ENCODE measurements at regions not wholly inside any gene's neighbourhood (a gene's known extent, or its start where the extent isn't known, plus 50 kb on each side); places are given as distances from the start of the nearest gene placed in this dataset.

DNA sequence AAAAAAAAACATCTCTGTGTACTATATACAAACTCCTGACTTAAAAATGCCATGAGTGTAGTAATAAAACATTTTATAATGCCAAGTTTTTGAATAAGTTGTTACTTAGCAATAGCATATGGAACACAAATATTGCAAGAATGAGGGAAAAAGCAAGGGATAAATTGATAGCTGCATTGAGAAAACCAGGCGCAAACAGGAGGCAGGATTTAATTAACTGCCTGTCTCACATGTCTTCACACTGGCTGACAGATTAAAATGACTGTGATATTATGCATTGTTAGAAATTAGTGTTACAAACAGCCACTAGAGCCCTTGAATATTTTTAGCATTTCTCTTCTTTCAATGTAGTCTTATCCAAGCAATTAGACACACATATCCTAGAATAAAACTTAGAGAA, 1817.5 kb upstream of the NUDT12 start:
- H3K4me3 ChIP-seq: no peak overlapping the region
- H3K27ac ChIP-seq: no peak overlapping the region
- no peak for DNase-seq
- TF ChIP-seq, protein P1, sequence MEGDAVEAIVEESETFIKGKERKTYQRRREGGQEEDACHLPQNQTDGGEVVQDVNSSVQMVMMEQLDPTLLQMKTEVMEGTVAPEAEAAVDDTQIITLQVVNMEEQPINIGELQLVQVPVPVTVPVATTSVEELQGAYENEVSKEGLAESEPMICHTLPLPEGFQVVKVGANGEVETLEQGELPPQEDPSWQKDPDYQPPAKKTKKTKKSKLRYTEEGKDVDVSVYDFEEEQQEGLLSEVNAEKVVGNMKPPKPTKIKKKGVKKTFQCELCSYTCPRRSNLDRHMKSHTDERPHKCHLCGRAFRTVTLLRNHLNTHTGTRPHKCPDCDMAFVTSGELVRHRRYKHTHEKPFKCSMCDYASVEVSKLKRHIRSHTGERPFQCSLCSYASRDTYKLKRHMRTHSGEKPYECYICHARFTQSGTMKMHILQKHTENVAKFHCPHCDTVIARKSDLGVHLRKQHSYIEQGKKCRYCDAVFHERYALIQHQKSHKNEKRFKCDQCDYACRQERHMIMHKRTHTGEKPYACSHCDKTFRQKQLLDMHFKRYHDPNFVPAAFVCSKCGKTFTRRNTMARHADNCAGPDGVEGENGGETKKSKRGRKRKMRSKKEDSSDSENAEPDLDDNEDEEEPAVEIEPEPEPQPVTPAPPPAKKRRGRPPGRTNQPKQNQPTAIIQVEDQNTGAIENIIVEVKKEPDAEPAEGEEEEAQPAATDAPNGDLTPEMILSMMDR (IDR thresholded peaks at IDR 0.05): no peak
- intact Hi-C loops (cut with DNase I): no loop called here
- H3K9me3 ChIP-seq: no peaks in the 10 kb centered on the region
- H3K36me3 ChIP-seq (ENCODE audit: insufficient read depth in 1 of 2, low read depth in 1 of 2): no peaks in the 10 kb centered on the region
- no peaks in the 10 kb centered on the region for H3K27me3 ChIP-seq (ENCODE audit: insufficient read depth in 3 of 3, low read length in 2 of 3)
- H3K4me1 ChIP-seq: no peaks in the 10 kb centered on the region
- WGBS, 3 donors: 65 to 75% (median 72%) methylated on average over 1 of the region's 1 CpG
- ATAC-seq: no peak

DNA sequence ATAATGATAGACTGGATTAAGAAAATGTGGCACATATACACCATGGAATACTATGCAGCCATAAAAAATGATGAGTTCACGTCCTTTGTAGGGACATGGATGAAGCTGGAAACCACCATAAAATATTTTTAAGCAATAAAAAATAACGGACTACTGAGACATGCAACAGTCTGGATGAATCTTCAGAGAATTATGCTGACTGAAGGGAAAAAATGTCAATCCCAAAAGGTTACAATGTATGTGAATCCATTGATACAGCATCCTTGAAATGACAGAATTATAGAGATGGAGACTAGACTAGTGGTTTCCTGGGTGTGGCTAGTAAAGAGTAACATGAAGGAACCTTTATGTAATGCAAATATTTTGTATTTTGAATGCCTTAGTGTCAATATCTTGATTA, 1808.6 kb upstream of the NUDT12 start:
- intact Hi-C loops (cut with DNase I): no loop called here
- no peak for DNase-seq
- Histone ChIP-seq H3K36me3 (ENCODE audit: insufficient read depth in 1 of 2, low read depth in 1 of 2) (no peaks in the 10 kb centered on the region), H3K4me3 (no peak overlapping the region), H3K4me1 (no peaks in the 10 kb centered on the region), H3K9me3 (no peaks in the 10 kb centered on the region), H3K27ac (no peak overlapping the region), H3K27me3 (ENCODE audit: insufficient read depth in 3 of 3, low read length in 2 of 3) (no peaks in the 10 kb centered on the region)
- TF ChIP-seq, protein P1 (IDR thresholded peaks at IDR 0.05): no peak
- ATAC-seq: no peak
- WGBS, 3 donors: 44 to 61% (median 60%) methylated on average over 2 of the region's 2 CpGs

DNA sequence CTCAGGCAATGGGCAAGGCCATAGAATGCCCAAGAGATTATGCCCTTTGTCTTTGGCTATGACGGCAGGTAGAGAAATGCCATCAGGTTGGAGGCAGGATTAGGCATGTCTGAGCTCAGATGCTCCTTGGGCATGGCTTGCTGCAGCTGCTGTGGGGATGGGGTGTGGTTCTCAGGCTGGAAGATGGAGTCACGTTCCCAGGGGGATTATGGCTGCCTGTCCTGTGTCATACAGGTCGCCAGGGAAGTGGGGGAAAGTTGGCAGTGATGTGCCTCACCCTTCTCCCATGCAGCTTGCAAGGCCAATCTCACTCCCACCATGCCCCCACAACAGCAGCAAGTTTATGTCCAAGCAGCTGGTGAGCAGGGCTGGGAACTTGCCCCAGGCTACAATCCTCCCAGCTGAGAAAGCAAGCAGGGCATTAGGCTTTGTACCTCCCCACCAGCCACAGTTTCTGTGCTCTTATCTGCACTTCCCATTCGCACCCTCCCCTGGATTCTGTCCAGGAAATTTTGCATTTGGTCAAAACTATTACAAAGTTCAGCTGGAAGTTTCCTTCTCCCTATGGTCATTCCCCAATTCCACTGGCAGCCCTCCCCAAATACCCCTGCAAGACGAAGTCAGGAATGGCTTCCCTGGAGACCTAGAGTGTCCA, 1788.0 kb upstream of the NUDT12 start:
- Histone ChIP-seq H3K9me3 (no peaks in the 10 kb centered on the region), H3K27ac (no peak overlapping the region), H3K4me1 (no peaks in the 10 kb centered on the region), H3K36me3 (ENCODE audit: insufficient read depth in 1 of 2, low read depth in 1 of 2) (no peaks in the 10 kb centered on the region), H3K4me3 (no peak overlapping the region), H3K27me3 (ENCODE audit: insufficient read depth in 3 of 3, low read length in 2 of 3) (no peaks in the 10 kb centered on the region)
- TF ChIP-seq, protein P1 (IDR thresholded peaks at IDR 0.05): no peak
- ATAC-seq (no peak), DNase-seq (no peak)
- WGBS, 3 donors: 67 to 72% (median 68%) methylated on average over 5 of the region's 5 CpGs
- intact Hi-C loops (cut with DNase I): no loop called here

DNA sequence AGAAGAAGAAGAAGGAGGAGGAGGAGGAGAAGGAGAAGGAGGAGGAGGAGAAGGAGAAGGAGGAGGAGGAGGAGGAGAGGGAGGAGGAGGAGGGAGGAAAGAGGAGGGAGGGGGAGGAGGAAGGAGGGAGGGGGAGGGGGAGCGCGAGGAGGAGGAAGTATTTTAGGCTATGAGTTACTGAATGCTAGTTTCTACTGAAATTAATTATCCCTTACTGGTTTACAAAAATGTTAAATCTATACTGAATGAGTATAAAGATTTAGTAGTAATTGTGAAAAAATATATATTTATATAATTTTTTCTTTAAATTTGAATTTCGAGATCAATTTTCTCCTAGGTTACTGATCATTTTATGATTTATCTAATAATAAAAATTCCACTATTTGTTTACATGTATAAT, 1769.0 kb upstream of the NUDT12 start:
- ATAC-seq (no peak), DNase-seq (no peak)
- H3K27ac ChIP-seq: no peak overlapping the region
- H3K4me1 ChIP-seq: no peaks in the 10 kb centered on the region
- no peaks in the 10 kb centered on the region for H3K36me3 ChIP-seq (ENCODE audit: insufficient read depth in 1 of 2, low read depth in 1 of 2)
- H3K4me3 ChIP-seq: no peak overlapping the region
- H3K27me3 ChIP-seq (ENCODE audit: insufficient read depth in 3 of 3, low read length in 2 of 3): no peaks in the 10 kb centered on the region
- intact Hi-C loops (cut with DNase I): no loop called here
- no peaks in the 10 kb centered on the region for H3K9me3 ChIP-seq
- TF ChIP-seq, protein P1 (IDR thresholded peaks at IDR 0.05): no peak
- WGBS, 3 donors: 83 to 95% (median 87%) methylated on average over 3 of the region's 3 CpGs

DNA sequence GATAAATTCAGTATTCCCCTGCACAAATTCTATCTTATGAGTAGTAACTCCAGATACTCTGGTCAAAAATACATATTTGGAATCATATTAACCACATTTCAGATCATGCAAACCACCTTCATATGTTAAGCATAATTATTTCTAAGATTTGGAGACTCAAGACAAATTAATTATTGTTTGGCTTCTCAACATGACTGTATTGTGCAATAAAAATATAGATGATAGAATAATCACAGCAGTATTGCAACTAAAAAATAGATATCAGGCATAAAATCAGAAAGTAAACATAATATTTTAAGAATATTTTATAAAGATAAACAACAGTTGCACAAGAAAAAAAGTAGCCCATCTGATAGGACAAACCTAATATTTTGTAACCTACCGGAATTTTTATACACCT, 1767.6 kb upstream of the NUDT12 start:
- TF ChIP-seq, protein P1 (IDR thresholded peaks at IDR 0.05): no peak
- ATAC-seq: no peak
- intact Hi-C loops (cut with DNase I): no loop called here
- Histone ChIP-seq H3K27me3 (ENCODE audit: insufficient read depth in 3 of 3, low read length in 2 of 3) (no peaks in the 10 kb centered on the region), H3K9me3 (no peaks in the 10 kb centered on the region), H3K27ac (no peak overlapping the region), H3K36me3 (ENCODE audit: insufficient read depth in 1 of 2, low read depth in 1 of 2) (no peaks in the 10 kb centered on the region), H3K4me1 (no peaks in the 10 kb centered on the region), H3K4me3 (no peak overlapping the region)
- 89 to 95% (median 90%) methylated on average over 1 of the region's 1 CpG for WGBS, 3 donors
- no peak for DNase-seq
